ENCODE measurements at regions not wholly inside any gene's neighbourhood (a gene's known extent, or its start where the extent isn't known, plus 50 kb on each side); places are given as distances from the start of the nearest gene placed in this dataset.
A peak's percentile ranks its signal among the peaks of the same experiment; 100 is the strongest.
"Not testable (repeated sequence)": the region's sequence is repeated elsewhere in the genome, so short reads cannot be mapped to it uniquely, and the experiment has no call there.

GRCh38 chr2:208807756-208808155 lies 401.2 kb downstream of the PTH2R start:
- no peak for DNase-seq

GRCh38 chr2:208811885-208812284 lies 405.3 kb downstream of the PTH2R start:
- DNase-seq = not testable (repeated sequence)

GRCh38 chr2:208819190-208819589 lies 412.6 kb downstream of the PTH2R start:
- no peak for DNase-seq

GRCh38 chr2:208820014-208820688 lies 413.6 kb downstream of the PTH2R start:
- peak; percentile 16 for DNase-seq

GRCh38 chr2:208827109-208827508 lies 420.5 kb downstream of the PTH2R start:
- DNase-seq = no peak

GRCh38 chr2:208827549-208828221 lies 421.1 kb downstream of the PTH2R start:
- DNase-seq = peak; percentile 3

GRCh38 chr2:208830203-208830602 lies 423.6 kb downstream of the PTH2R start:
- no peak for DNase-seq

- no peak for DNase-seq
These were observed 441.1 kb downstream of the PTH2R start for GRCh38 chr2:208847651-208848050.

- no peak for DNase-seq
These were observed 448.1 kb downstream of the PTH2R start for GRCh38 chr2:208854717-208855116.

- DNase-seq = no peak
These were observed 460.8 kb downstream of the PTH2R start for GRCh38 chr2:208867374-208867773.

GRCh38 chr2:208872591-208872990 lies 466.0 kb downstream of the PTH2R start:
- no peak for DNase-seq

- no peak for DNase-seq
These were observed 473.1 kb downstream of the PTH2R start for GRCh38 chr2:208879666-208880065.

GRCh38 chr2:208880171-208880570 lies 473.6 kb downstream of the PTH2R start:
- DNase-seq = no peak

- DNase-seq = no peak
These were observed 483.9 kb downstream of the PTH2R start for GRCh38 chr2:208890486-208890885.

- no peak for DNase-seq
These were observed 485.6 kb downstream of the PTH2R start for GRCh38 chr2:208892203-208892602.

- DNase-seq = no peak
These were observed 499.7 kb downstream of the PTH2R start for GRCh38 chr2:208906330-208906729.

- DNase-seq = no peak
These were observed 508.4 kb upstream of the MAP2 start for GRCh38 chr2:208915401-208915800.

- no peak for DNase-seq
These were observed 507.0 kb upstream of the MAP2 start for GRCh38 chr2:208916881-208917280.

GRCh38 chr2:208921358-208921757 lies 502.5 kb upstream of the MAP2 start:
- DNase-seq = not testable (repeated sequence)

GRCh38 chr2:208927867-208928266 lies 496.0 kb upstream of the MAP2 start:
- DNase-seq = no peak

GRCh38 chr2:208929139-208929864 lies 494.5 kb upstream of the MAP2 start:
- no peak for DNase-seq

- no peak for DNase-seq
These were observed 493.9 kb upstream of the MAP2 start for GRCh38 chr2:208929894-208930427.

GRCh38 chr2:208935531-208935930 lies 488.3 kb upstream of the MAP2 start:
- DNase-seq = no peak

GRCh38 chr2:208937521-208937920 lies 486.3 kb upstream of the MAP2 start:
- no peak for DNase-seq
